ENCODE measurements at regions not wholly inside any gene's neighbourhood (a gene's known extent, or its start where the extent isn't known, plus 50 kb on each side); places are given as distances from the start of the nearest gene placed in this dataset.

GRCh38 chrX:15157624-15158023, 112.3 kb downstream of the ASB9 start:
- no peak for DNase-seq (ENCODE audit: low spot score in 2 of 2)
- Histone ChIP-seq H3K36me3 (no peaks in the 10 kb centered on the region), H3K27me3 (peaks cover 0 to 6% of the 10 kb centered on the region in 2 donors), H3K9me3 (no peaks in the 10 kb centered on the region), H3K4me3 (no peak overlapping the region), H3K27ac (no peak overlapping the region), H3K4me1 (no peaks in the 10 kb centered on the region)
- 81 to 92% methylated on average over 2 of the region's 2 CpGs for WGBS, 2 donors
- TF ChIP-seq, protein P1, sequence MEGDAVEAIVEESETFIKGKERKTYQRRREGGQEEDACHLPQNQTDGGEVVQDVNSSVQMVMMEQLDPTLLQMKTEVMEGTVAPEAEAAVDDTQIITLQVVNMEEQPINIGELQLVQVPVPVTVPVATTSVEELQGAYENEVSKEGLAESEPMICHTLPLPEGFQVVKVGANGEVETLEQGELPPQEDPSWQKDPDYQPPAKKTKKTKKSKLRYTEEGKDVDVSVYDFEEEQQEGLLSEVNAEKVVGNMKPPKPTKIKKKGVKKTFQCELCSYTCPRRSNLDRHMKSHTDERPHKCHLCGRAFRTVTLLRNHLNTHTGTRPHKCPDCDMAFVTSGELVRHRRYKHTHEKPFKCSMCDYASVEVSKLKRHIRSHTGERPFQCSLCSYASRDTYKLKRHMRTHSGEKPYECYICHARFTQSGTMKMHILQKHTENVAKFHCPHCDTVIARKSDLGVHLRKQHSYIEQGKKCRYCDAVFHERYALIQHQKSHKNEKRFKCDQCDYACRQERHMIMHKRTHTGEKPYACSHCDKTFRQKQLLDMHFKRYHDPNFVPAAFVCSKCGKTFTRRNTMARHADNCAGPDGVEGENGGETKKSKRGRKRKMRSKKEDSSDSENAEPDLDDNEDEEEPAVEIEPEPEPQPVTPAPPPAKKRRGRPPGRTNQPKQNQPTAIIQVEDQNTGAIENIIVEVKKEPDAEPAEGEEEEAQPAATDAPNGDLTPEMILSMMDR (IDR thresholded peaks at IDR 0.05) = no peak
- TF ChIP-seq EP300 (IDR thresholded peaks at IDR 0.05) (no peak), POLR2A (IDR thresholded peaks at IDR 0.05) (no peak)

- H3K4me1 ChIP-seq = no peaks in the 10 kb centered on the region
- 75 to 81% methylated on average over 3 to 4 of the region's 4 CpGs for whole genome bisulfite sequencing, 2 donors
- DNase-seq (ENCODE audit: low spot score in 2 of 2) = no peak
- TF ChIP-seq POLR2A (IDR thresholded peaks at IDR 0.05) = no peak
- no peak for TF ChIP-seq EP300 (IDR thresholded peaks at IDR 0.05)
- TF ChIP-seq, protein P1 (IDR thresholded peaks at IDR 0.05) = no peak
- peaks cover 0 to 8% of the 10 kb centered on the region in 2 donors for H3K27me3 ChIP-seq
- H3K27ac ChIP-seq = no peak overlapping the region
- H3K9me3 ChIP-seq = no peaks in the 10 kb centered on the region
- H3K4me3 ChIP-seq = no peak overlapping the region
- no peaks in the 10 kb centered on the region for H3K36me3 ChIP-seq
These were observed 118.4 kb downstream of the ASB9 start for GRCh38 chrX:15151267-15152186.

DNA sequence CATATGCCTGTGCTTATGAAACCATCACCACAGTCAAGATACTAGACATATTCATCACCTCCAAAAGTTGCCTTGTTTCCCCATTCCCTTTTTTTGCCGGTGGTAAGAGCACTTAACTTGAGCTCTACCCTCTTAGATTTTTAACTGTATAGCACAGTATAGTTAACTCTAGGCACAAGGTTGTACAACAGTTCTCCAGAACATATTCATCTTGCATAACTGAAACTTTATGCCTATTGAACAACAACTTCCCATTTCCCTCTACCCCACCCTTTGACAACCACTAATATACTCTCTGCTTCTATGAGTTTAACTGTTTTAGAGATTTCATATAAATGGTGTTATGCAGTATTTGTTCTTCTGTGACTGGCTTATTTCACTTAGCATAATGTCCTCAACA, 119.3 kb downstream of the ASB9 start:
- Histone ChIP-seq H3K4me3 (no peak overlapping the region), H3K36me3 (no peaks in the 10 kb centered on the region), H3K4me1 (no peaks in the 10 kb centered on the region), H3K9me3 (no peaks in the 10 kb centered on the region), H3K27me3 (peaks cover 0 to 8% of the 10 kb centered on the region in 2 donors), H3K27ac (no peak overlapping the region)
- DNase-seq (ENCODE audit: low spot score in 2 of 2) = no peak
- WGBS, 2 donors = 78 to 84% methylated on average over 1 of the region's 1 CpG
- TF ChIP-seq, protein P1 (IDR thresholded peaks at IDR 0.05) = no peak
- TF ChIP-seq EP300 (IDR thresholded peaks at IDR 0.05) = no peak
- no peak for TF ChIP-seq POLR2A (IDR thresholded peaks at IDR 0.05)

DNA sequence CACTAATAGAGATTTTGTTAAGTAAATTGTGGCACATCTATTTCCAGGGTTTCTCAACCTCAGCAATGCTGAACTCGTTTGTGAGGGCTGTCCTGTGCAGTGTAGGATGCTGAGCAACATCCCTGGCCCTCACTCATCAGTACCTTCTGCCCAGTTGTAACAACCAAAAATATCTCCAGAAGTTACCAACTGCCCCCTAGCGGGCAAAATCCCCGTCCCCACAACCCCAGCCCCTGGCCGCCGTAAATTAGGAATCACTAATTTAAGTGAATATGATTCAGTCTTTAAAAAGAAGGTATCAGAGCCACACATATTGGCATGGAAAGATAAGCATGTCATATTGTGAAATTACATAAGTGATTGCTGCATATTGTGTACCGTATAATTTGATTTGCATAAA, 123.4 kb downstream of the ASB9 start:
- 27 to 52% methylated on average over 6 of the region's 6 CpGs for WGBS, 2 donors
- H3K27ac ChIP-seq = no peak overlapping the region
- DNase-seq (ENCODE audit: low spot score in 2 of 2) = no peak
- no peaks in the 10 kb centered on the region for H3K9me3 ChIP-seq
- no peaks in the 10 kb centered on the region for H3K4me1 ChIP-seq
- H3K4me3 ChIP-seq = no peak overlapping the region
- H3K27me3 ChIP-seq = peaks cover 0 to 3% of the 10 kb centered on the region in 2 donors
- no peak for TF ChIP-seq POLR2A (IDR thresholded peaks at IDR 0.05)
- TF ChIP-seq, protein P1 (IDR thresholded peaks at IDR 0.05) = peak in 1 of 5 experiments; percentile 15
- TF ChIP-seq EP300 (IDR thresholded peaks at IDR 0.05) = no peak
- no peaks in the 10 kb centered on the region for H3K36me3 ChIP-seq

DNA sequence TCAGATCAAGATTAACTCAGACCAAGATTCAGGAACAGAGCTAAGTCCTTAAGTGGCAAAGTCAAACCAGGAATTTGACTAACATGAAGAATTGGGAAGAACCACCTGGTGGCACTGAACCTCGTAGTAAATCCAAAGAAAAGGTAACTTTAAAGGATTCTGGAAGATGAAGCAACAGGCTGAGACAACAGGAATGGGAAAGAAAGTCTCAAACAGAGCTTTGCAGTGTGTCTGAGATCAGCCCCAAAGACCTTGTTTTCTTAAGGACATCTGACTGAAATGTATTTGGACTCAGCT, 126.1 kb downstream of the ASB9 start:
- H3K4me1 ChIP-seq = no peaks in the 10 kb centered on the region
- H3K4me3 ChIP-seq = no peak overlapping the region
- no peaks in the 10 kb centered on the region for H3K9me3 ChIP-seq
- H3K36me3 ChIP-seq = no peaks in the 10 kb centered on the region
- DNase-seq (ENCODE audit: low spot score in 2 of 2) = no peak
- 40 to 43% methylated on average over 1 of the region's 1 CpG for WGBS, 2 donors
- no peak for TF ChIP-seq EP300 (IDR thresholded peaks at IDR 0.05)
- no peak for TF ChIP-seq POLR2A (IDR thresholded peaks at IDR 0.05)
- TF ChIP-seq, protein P1 (IDR thresholded peaks at IDR 0.05) = no peak
- no peak overlapping the region for H3K27ac ChIP-seq
- H3K27me3 ChIP-seq = peaks cover 0 to 3% of the 10 kb centered on the region in 2 donors
